K562 (cell line): ENCODE measurements at regions not wholly inside any gene's neighbourhood (a gene's known extent, or its start where the extent isn't known, plus 50 kb on each side); places are given as distances from the start of the nearest gene placed in this dataset.

ENCODE experiments used
- ATAC-seq: fragments of 200-7000 bp; cut with Tn5 transposase; 3 replicates; pipeline ENCODE4 v1.9.1; 2020; ENCODE audit warnings: moderate library complexity
- BruUV-seq: library from RNA; stranded (reverse); fragments of 400-500 nt; replicated peaks from 2 replicates; lab custom pipeline; 2021; lab: Mats Ljungman, UMichigan
- CTCF ChIA-PET: fragments of 300-600 bp; formaldehyde crosslinking; extraction: SDS; loops from one replicate; lab custom pipeline; 2021; ENCODE audit warnings: low intra/inter-chr PET ratio; lab: Yijun Ruan, JAX
- POLR2A ChIA-PET: fragments of 300-600, 350-650 bp; sonication (Branson Sonifier 250); formaldehyde crosslinking; extraction: SDS; loops from one replicate; lab custom pipeline; 2021; ENCODE audit warnings: antibody characterized with exemption, inconsistent platforms; lab: Yijun Ruan, JAX
- DNase-seq, 4 experiments: peaks; one replicate each; pipeline versions ENCODE4 v3.0.0 to v3.0.0-alpha.2; 2011 to 2018; ENCODE audit warnings: low spot score in 3 of 4, mixed read lengths in 3 of 4; ENCODE audit errors: extremely low read depth in 1 of 4
- FAIRE-seq: peaks from 2 replicates; lab custom pipeline; 2011; peaks lifted over from hg19 to GRCh38; lab: Jason Lieb, UNC
- H2AFZ ChIP-seq: 2 replicates; pipeline ENCODE4 v1.6.0; 2011; ENCODE audit warnings: low read depth, low read length, control low read depth, inconsistent platforms
- H3K27ac ChIP-seq: fragments of 200-600 bp; 3 replicates; pipeline ENCODE4 v1.8.0; 2011; ENCODE audit warnings: low read depth, mild to moderate bottlenecking, control low read depth, inconsistent platforms, low read length, moderate library complexity, mixed read lengths; ENCODE audit errors: extremely low read depth
- H3K27me3 ChIP-seq, 2 experiments: fragments of 300-600 bp in 1 of 2; 2 replicates in 1 of 2; 3 replicates in 1 of 2; pipeline versions ENCODE4 v1.6.0 to v1.8.0; 2011; ENCODE audit warnings: inconsistent platforms in 2 of 2, low read length in 2 of 2, mild to moderate bottlenecking in 1 of 2, mixed read lengths in 1 of 2, moderate library complexity in 1 of 2; ENCODE audit not compliant: control insufficient read depth in 2 of 2, insufficient read depth in 2 of 2
- H3K36me3 ChIP-seq: fragments of 300-600 bp; 3 replicates; pipeline ENCODE4 v1.8.0; 2011; ENCODE audit warnings: mild to moderate bottlenecking, low read length, inconsistent platforms; ENCODE audit not compliant: control insufficient read depth, insufficient read depth
- H3K4me1 ChIP-seq, 2 experiments: fragments of 200-600 bp in 1 of 2; replicated peaks in 1 of 2; 2 replicates in 1 of 2; 3 replicates in 1 of 2; pipeline versions ENCODE4 v1.5.1 to v1.8.0; 2011; ENCODE audit warnings: inconsistent platforms in 2 of 2, low read length in 2 of 2, mild to moderate bottlenecking in 1 of 2, mixed read lengths in 1 of 2, moderate library complexity in 1 of 2; ENCODE audit not compliant: control insufficient read depth in 2 of 2, insufficient read depth in 2 of 2
- H3K4me2 ChIP-seq: 2 replicates; pipeline ENCODE4 v1.6.1; 2011; ENCODE audit warnings: low read length, control low read depth, inconsistent platforms, mixed read lengths; ENCODE audit not compliant: insufficient read depth
- H3K4me3 ChIP-seq: fragments of 200-600 bp; sonication (generic), shearing (Covaris generic); 2 replicates; pipeline ENCODE4 v1.5.1; 2016; ENCODE audit warnings: control low read depth, inconsistent platforms
- H3K79me2 ChIP-seq: fragments of 200-600 bp; 3 replicates; pipeline ENCODE4 v1.8.0; 2011; ENCODE audit warnings: low read length, inconsistent platforms; ENCODE audit not compliant: control insufficient read depth, insufficient read depth
- H3K9ac ChIP-seq, 2 experiments: 2 replicates each; pipeline versions ENCODE4 v1.6.0 to v1.6.1; 2011; ENCODE audit warnings: low read depth in 2 of 2, low read length in 2 of 2, control low read depth in 1 of 2, inconsistent platforms in 1 of 2, mild to moderate bottlenecking in 1 of 2, mixed read lengths in 1 of 2; ENCODE audit not compliant: insufficient read depth in 1 of 2
- H3K9me1 ChIP-seq: one replicate; pipeline ENCODE4 v1.6.0; 2011; ENCODE audit warnings: inconsistent platforms, mild to moderate bottlenecking, low read length, moderate library complexity; ENCODE audit not compliant: control insufficient read depth, insufficient read depth
- H3K9me3 ChIP-seq: replicated peaks from 2 replicates; pipeline ENCODE4 v1.5.1; 2011; ENCODE audit warnings: low read depth, low read length, inconsistent platforms; ENCODE audit not compliant: control insufficient read depth, insufficient read depth
- H4K20me1 ChIP-seq: replicated peaks from 2 replicates; pipeline ENCODE4 v1.6.1; 2011; ENCODE audit warnings: low read length, inconsistent platforms, mixed read lengths; ENCODE audit not compliant: control insufficient read depth, insufficient read depth
- ARID3B ChIP-seq: fragments of 250-450 bp; sonication (Bioruptor Pico); IDR thresholded peaks from 2 replicates; pipeline ENCODE4 v1.4.0; 2020; ENCODE audit warnings: borderline replicate concordance
- MTA2 ChIP-seq: fragments of 450-650 bp; IDR thresholded peaks from 2 replicates; pipeline ENCODE4 v1.6.1; 2016; ENCODE audit warnings: low read depth
- POLR2B ChIP-seq: fragments of 450-650 bp; IDR thresholded peaks from 2 replicates; pipeline ENCODE4 v1.6.1; 2018; ENCODE audit warnings: low read depth; ENCODE audit not compliant: partially characterized antibody
- RHOXF2B ChIP-seq: fragments of 250-450 bp; sonication (Bioruptor Pico); conservative IDR thresholded peaks from 2 replicates; pipeline ENCODE4 v1.5.1; 2021
- SIN3B ChIP-seq: fragments of 450-650 bp; IDR thresholded peaks from 2 replicates; pipeline ENCODE4 v1.6.1; 2017; ENCODE audit warnings: low read depth, mild to moderate bottlenecking, moderate library complexity
- SP2 ChIP-seq: IDR thresholded peaks from 2 replicates; pipeline ENCODE4 v1.6.1; 2011; ENCODE audit warnings: mild to moderate bottlenecking, low read depth, low read length, moderate library complexity; ENCODE audit not compliant: poor library complexity, severe bottlenecking; ENCODE audit errors: extremely low read depth
- SREBF1 ChIP-seq: fragments of 150-350 bp; IDR thresholded peaks from 2 replicates; pipeline ENCODE4 v1.6.1; 2014; ENCODE audit warnings: antibody characterized with exemption, low read depth, low read length, borderline replicate concordance
- STAT6 ChIP-seq: sonication (generic); formaldehyde crosslinking; IDR thresholded peaks from 2 replicates; pipeline ENCODE4 v1.8.1; 2023; ENCODE audit warnings: mild to moderate bottlenecking, missing genetic modification reagents
- in situ Hi-C: fragments of 300-500 bp; cut with MboI; formaldehyde crosslinking; loops from 4 replicates; pipeline ENCODE4 v1.15.0; 2018; ENCODE audit warnings: inconsistent platforms, mixed read lengths
- intact Hi-C: fragments of 100-400 bp; cut with micrococcal nuclease; formaldehyde crosslinking; loops from 2 replicates; pipeline ENCODE4 v1.14.2; 2022

GRCh38 chr12:43206396-43206795 lies 345.6 kb downstream of the ADAMTS20 start:
- ChIA-PET CTCF (no interaction called here), POLR2A (no interaction called here)
- Histone ChIP-seq H3K9me1 (no peaks in the 10 kb centered on the region), H4K20me1 (no peaks in the 10 kb centered on the region), H3K4me1 (no peaks in the 10 kb centered on the region), H3K9me3 (no peaks in the 10 kb centered on the region; the same call in none of the 2 replicates), H3K9ac (no peak overlapping the region), H3K27ac (no peak overlapping the region), H3K4me2 (no peak overlapping the region), H3K27me3 (no peaks in the 10 kb centered on the region), H3K36me3 (no peaks in the 10 kb centered on the region), H2AFZ (no peak overlapping the region), H3K79me2 (no peaks in the 10 kb centered on the region), H3K4me3 (no peak overlapping the region)
- DNase-seq (no peak), FAIRE-seq (no peak), ATAC-seq (no peak)
- TF ChIP-seq POLR2B (no peak), SIN3B (no peak), ARID3B (CRISPR knock-in tag) (no peak), SREBF1 (no peak), MTA2 (no peak), SP2 (no peak), STAT6 (CRISPR knock-in tag) (no peak), RHOXF2B (CRISPR knock-in tag) (no peak)
- intact Hi-C loops = no loop called here
- BruUV-seq = no TSS peak
- in situ Hi-C loops = no loop called here
